ENCODE measurements at regions not wholly inside any gene's neighbourhood (a gene's known extent, or its start where the extent isn't known, plus 50 kb on each side); places are given as distances from the start of the nearest gene placed in this dataset.
A peak's percentile ranks its signal among the peaks of the same experiment; 100 is the strongest.

DNA sequence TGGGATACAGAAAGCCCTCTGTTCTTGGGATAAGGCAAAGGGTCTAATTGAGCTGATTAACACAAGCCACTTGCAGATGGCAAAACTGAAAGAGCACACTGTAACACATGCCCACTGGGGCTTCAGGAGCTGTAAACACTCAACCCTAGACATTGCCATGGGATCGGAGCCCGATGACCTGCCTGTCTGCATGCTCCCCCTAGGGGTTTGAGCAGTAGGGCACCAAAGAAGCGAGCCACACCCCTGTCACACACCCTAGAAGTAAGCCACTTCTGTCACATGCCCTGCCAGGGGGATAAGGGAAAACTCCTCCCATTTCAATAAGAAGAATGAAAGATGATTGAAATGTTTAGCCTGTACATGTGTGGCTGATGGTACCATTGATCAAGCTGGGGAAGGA, 81.3 kb upstream of the IRX6 start:
- no peak for DNase-seq

DNA sequence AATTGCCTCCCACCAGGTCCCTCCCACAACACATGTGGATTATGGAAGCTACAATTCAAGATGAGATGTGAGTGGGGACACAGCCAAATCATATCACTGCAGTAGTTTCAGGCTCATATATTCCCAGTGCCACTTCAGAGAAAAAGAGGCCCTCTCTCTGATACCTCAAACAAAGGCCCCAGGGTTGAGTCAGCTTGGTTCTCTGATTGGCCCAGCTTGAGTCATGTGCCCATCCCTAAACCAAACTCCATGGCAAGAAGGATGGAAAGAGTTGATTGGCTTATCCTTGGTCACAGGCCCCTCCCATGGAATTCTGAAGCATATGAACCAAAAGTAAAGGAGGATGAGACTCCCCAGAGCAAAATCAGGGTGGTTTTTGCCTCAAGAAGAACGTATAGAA, 75.9 kb upstream of the IRX6 start:
- DNase-seq: no peak

DNA sequence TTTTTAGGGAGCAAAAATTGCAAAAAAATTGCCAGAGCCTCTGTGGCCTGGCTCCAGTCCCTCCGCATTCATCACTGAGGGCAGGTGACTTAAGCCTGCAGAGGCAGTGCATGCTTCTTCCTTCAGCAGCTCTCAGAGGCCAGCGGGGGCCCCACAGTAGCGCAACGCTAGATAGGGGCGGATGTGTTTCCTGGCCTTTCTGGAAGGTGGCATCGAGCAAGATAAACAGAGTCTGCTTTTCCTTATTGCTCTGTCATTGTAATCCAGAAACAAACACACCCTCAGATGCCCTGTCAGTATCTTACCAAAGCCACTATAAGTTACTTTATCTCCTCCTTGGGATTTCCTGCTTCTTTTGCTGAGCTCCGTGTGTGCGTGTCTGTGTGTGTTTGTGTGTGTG, 75.5 kb upstream of the IRX6 start:
- DNase-seq: no peak

DNA sequence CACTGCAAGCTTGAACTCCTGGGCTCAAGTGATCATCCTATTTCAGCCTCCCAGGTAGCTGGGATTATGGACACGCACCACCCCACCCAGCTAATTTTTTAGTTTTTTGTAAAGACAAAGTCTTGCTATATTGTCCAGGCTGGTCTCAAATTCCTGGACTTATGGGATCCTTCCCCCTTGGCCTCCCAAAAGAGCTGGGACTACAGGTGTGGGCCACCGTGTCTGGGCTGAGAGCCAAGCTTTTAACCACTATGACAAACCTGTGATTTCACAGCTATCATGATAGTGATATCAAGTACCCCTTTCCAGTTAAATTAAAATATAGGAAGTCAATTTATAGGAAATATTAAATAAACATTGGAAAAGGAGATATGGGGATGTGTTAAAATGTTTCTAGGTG, 74.6 kb upstream of the IRX6 start:
- DNase-seq: no peak

DNA sequence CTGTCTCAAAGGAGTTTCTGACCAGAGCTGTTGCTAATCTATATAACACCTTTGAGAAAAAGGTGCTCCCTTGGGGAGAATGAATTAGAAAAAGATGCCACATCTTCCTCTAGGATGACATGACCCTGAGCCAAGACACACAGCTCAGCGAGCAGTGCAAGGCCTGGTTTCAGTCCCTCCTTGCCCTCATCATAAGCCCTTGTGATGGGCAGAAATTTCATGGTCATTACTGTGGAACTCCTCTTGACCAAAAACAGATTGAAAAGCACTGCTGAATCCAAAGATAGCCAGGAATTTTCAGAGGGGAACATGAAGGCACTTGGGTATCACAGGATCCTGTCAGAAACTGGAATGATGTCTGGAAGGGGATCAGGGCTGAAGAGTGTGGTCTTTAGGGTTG, 74.1 kb upstream of the IRX6 start:
- no peak for DNase-seq

DNA sequence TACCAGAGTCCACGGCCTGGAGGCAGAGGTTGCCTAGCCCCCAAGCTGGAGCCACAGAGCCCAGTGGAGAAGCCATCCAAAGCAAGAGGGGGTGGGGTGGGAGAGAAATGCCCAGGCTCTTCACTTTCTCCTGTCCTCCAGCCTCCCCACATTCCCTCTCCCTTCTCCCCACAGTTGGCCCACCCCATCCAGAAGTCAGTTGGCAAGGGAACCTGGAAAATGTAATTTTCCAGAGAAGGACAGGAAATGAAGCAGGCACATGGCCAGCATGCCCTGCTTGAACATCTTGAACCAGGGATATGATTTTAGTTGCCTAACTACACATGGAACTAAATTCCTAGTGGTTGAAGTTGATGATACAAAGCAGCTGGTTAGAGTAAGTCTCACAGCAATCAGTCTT, 73.3 kb upstream of the IRX6 start:
- DNase-seq: no peak

DNA sequence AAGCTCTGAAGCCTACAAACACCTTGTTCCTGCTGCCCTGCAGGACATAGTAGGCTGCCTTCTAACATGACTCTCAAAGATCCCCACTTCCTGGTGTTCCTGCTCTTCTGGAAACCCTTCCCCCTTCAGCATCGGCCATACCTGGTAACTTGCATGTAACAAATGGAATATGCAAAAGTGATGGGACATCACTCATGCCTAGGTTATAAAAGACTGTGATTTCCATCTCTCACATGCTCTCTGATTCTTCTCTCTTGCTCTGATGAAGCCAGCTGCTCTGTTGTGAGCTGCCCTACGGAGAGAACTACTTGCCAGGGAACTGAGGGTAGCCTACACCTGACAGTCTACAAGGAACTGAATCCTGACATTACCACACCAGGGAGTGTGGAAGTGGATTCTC, 72.9 kb upstream of the IRX6 start:
- no peak for DNase-seq

DNA sequence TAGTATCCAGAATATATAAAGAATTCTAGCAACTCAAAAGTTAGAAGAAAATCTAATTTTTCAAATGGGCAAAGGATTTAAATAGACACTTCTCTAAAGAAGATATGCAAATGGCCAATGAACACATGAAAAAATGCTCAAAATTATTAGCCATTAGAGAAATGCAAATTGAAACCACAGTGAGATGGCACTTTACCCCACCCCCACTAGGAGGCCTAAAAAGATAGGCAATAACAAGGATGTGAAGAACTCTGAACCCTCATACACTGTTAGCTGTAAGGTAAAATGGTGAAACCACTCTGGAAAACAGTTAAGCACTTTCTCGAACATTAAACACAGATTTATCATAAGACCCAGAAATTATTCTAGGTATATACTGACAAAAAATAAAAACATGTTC, 71.4 kb upstream of the IRX6 start:
- DNase-seq: no peak

DNA sequence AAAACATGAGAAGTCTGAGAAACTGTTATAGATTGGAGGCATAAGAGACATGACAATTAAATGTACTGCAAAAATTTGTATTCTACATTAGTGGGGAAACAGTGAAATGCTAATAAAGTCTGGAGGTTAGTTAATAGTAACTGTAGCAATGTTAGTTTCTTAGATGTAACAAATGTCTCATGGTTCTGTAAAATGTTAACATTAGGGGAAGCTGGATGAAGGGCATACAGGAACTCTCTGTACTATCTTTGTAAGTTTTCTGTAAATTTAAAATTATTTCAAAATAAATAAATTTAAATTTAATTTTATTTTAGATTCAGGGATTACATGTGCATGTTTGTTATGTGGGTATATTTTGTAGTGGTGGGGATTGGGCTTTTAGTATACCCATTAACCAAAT, 70.0 kb upstream of the IRX6 start:
- DNase-seq: no peak

DNA sequence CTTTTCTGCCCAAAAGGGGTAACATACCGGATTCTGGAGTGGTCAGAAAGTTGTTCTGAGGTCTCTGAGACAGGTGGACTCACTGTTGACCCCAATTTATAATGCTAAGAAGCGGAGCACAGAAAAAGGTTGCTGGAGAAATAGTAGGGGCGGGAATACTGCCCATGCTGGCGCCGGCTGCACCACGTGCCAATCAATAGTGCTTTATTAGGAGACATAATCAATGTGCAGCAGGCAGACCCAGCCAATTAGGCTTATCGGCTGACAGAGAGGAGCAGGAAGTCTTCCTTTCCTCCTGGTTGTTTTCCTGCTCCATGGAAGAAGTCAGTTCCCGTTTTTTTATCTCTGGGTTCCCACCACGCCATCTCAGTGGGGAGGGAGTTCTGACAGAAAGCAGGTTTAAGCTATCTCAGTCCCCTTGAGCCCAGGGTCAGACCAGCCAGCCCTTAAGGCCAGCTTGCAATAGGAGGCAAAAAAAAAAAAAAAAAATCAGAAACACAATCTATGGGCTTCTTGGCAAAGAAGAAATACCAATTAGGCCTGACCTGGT, 68.2 kb upstream of the IRX6 start:
- no peak for DNase-seq

DNA sequence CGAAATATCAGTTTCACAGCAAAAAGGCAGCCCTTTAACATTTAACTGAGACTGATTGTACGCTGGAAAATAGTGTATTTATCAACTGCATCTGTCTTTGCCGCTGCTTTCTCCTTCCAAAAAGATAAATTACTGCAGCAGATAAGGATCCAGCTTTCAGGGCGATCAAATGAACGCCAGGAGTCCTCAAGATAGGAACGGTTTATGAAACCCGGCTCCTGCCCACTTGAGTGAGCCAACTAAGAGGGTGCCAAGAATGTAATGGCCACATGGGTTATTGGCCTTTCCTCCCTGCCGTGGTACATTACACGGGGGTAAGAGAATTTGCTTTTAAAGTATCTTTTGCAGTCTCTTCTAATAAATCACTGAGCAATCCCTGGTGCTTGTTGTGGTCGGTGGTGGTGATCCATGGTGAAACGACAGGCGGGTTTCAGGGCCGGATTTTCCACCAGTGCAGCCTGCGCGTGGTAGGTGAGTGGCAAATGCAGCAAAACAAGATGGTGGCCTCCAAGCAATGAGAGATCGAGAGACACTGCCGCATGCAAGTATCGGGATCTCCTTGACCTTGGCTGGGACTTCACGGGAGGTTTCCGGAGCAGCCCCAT, 67.5 kb upstream of the IRX6 start:
- DNase-seq: no peak

DNA sequence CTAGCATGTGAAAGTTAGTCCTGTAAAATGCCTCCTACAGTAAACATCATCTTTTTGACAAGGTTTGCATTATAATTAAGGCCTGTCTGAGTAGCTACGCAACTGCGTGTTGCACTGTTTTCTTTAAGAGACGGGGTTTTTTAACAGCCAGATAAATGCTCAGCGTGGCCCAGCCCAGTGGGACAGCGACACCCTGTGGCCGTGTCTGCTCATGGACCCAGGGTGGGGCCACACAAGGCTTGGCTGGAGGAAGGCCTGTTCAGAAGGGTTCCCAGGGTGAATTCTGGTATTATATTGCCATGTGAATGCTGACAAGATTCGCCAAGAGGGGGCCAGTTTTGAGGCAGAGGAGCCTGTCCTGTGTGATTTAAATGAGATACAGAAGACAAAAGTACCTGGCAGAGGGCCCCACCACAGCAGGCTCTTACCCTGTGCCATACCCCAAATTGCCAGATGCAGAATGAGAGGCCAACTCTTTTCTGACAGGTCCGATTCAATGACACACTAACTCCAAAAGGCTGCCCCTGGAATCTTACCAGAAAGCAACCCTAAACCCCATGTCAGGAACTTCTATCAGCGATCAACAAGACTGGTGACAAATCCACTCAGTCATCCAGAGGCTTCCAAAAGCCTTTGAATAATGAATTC, 65.9 kb upstream of the IRX6 start:
- DNase-seq: peak; percentile 19

DNA sequence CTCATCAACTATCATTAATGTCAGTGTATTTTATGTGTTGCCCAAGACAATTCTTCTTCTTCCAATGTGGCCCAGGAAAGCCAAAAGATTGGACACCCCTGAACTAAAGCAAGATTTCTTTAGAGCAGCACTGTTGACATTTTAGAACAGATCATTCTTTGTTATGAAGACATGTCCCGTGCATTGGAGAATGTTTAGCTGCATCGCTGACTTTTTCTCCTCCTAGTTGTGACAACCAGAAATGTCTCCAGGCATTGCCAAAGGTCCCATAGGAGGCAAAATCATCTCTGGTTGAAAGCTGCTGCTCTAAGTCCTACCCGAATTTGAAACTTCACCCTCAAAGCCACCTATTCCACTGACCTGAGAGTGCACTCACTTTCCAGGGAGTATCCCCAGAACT, 62.7 kb upstream of the IRX6 start:
- no peak for DNase-seq

DNA sequence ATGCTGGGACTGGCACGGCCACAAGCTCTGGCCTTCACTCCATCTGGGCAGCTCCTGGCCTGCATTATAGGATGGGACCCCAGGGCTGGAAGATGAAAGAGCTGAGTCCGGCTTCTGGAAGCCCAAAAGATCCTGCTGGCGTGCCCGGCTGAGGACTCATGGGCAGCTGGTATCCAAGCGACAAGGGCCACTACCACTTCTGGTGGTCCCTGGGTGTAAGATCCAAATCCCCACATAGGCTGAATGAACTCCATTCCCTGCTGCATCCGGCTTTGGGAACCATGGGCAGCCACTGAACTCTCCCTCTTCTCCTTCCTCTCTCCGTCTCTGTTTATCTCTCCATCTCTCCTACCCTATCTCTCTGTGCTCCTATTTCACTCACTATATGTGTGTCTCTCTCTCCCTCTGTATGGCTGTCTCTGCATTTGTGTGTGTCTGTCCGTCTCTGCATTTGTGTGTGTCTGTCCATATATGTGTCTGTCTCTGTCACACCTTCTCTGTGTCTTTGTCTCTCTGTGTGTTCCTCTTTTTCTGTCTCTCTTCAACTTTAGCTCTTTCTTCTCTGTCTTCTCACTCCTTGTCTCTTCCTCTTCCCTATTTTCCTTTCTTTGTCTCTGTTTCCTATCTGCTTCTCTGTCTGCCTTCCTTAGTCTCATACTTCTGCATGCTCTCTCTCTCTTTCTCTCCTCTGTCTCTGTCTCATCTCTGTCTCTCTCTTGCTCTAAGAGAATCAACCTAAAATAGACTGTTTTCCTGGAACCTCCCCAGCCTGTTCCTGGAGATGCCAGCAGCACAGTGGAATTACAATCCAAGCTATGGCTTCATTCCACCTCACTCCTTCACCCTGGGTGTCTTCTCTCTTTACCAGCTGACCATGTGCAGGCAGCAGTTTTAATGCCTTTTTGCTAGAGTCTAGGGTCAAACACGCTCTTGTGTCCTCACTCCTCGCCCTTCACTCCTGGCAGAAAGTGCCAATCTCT, 60.4 kb upstream of the IRX6 start:
- no peak for DNase-seq

DNA sequence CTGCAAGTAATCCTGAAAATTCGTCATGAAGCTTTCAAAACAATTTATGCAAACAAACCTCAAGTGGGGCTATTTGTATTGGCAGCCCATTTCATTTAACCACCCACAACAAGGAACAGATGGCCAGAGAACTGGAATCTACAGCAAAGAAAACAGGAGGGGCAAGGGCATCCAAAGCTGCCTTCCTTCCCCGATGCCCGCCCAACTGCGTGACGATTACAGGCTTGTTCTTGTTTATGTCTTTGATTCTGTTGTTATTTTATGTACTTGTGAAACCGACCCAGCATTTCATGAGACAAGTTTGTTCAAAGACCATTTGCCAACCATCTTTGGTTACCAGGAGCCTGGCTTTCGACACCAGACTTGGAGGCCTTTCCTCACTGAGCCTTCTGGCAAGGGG, 59.1 kb upstream of the IRX6 start:
- DNase-seq: no peak

DNA sequence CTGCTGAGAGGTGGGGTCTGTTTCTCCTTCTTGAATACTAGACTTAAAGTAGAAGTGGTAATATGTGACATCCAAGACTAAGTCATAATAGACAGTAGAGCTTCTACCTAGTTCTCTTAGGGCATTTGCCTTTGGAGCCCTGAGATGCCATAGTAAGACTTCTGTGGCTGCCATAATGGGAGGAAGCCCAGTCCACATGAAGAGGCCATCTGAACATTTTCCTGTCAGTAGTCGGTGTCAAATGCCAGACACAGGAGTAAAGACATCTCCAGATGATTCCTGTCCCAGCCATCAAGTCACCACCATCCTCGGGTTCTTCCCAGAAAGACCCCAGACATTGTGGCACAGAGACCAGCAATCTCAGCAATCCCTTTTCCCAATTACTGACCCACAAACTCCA, 58.1 kb upstream of the IRX6 start:
- DNase-seq: no peak

DNA sequence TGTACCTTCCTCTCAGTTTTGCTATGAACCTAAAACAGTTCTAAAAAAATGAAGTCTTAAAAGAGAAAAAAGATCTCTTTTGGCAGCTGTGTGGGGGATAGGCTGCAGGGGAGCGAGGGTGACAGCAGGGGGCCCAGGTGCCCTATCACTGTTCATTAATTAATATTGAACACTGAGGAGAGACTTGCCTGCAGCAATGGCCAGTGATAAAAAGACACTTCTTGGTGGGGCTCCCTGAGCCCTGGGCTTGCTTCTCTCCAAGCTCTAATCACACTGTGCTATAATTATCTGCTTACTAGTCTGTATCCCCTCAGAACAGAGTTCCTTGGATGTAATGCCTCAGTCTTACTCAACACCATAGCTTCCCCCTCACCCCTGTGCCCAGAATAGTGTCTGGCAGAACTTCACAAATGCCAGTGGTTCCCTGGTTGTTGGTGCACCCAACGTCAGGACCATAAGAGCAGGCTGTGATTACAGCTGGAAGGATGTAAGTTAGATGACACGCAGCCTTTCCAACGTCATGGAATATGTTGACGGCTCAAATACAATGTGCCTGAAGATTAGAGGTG, 52.0 kb upstream of the IRX6 start:
- DNase-seq: no peak

DNA sequence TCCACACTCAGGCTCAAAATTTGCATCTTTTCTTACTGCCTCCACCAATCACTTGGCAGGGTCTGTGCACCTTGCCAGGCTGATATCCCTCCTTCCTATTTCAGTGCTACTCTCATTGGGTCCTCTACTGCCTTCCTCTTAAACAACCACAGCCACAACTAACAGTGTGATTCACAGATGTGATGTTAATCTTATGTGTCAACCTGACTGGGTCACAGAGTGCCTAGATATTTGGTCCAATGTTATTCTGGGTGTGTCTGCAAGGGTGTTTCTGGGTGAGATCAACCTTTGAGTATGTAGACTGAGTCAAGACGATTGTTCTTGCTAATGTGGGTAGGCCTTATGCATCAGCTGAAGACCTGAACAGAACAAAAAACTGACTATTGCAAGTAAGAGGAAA, 51.3 kb upstream of the IRX6 start:
- DNase-seq: no peak

DNA sequence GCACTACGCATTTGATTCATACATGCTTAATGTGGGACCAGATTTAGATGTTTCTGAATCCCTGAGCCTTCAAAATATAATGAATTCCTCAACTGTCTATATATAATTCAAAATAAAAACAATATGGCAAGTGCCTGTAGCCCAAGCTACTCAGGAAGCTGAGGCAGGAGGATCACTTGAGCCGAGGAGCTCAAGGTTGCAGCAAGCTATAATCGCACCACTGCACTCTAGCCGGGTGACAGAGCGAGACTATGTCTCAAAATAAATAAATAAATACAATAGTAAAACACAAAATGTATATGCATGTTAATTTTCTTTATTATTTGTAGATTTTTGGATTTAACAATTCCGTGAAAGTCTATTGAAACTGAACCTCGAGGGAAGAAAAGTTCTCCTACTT, 50.6 kb upstream of the IRX6 start:
- no peak for DNase-seq

DNA sequence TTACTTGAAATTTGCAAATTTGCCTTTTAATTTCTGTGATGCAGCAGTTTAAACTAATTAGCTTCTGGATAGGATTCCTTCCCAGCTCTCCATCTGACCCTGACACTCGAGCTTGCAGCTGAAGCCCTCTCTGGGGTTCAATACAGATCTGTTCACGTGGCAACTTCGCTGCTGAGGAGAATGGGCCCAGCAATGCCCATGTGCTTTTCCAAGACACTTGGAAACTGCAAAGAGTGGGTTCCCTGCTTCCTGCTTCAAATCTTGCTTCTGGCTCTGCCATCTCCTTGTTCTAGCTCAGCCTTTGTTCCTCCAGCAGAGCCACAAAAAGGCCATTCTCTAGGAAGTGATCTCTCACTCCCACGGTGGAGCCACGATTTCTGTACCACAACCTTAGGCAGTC, 50.0 kb upstream of the IRX6 start:
- no peak for DNase-seq

All from activated CD4-positive, alpha-beta T cell treated with anti-CD3 and anti-CD28 coated beads, Interleukin-2, amount 50 U/mL, for 1 hour (primary cell).